ENCODE measurements at regions not wholly inside any gene's neighbourhood (a gene's known extent, or its start where the extent isn't known, plus 50 kb on each side); places are given as distances from the start of the nearest gene placed in this dataset.

DNA sequence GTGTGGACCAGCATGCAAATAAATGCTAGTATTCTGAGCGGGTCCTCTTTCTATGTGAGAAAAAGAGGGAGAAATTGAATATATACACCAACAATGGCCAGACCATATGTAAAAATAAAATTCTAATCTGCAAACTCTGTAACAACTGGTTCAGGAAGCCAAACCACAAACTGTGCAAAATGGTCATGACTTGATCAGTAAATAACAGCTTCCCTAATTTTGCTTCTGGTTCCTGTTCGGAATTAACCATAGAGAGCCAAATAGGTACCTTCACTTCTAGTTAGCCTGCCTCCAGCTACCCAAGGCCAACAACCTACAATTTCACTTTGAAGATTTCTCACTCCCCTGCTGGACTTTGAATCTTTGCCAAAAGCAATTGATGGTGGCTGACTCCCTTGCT is 1313.2 kb downstream of the ADGRL3 start:
- no peak for DNase-seq
- no peak overlapping the region for H4K8ac ChIP-seq (ENCODE audit: low read depth, low read length)
- no peak overlapping the region for H2AFZ ChIP-seq (ENCODE audit: insufficient read depth, low read length, poor library complexity)
- H3K4me3 ChIP-seq (ENCODE audit: low read depth, low read length) = no peak overlapping the region
- no peaks in the 10 kb centered on the region for H3K36me3 ChIP-seq (ENCODE audit: control insufficient read depth in 1 of 2, insufficient read depth in 2 of 2, low read length in 2 of 2)
- no peak overlapping the region for H4K91ac ChIP-seq (ENCODE audit: low read depth, low read length)
- no peak overlapping the region for H3K4ac ChIP-seq (ENCODE audit: low read depth, low read length)
- H2BK12ac ChIP-seq (ENCODE audit: low read length) = no peak overlapping the region
- H2AK5ac ChIP-seq (ENCODE audit: low read length) = no peak overlapping the region
- no peak overlapping the region for H3K9ac ChIP-seq (ENCODE audit: low read length)
- H2BK5ac ChIP-seq (ENCODE audit: low read depth, low read length, poor library complexity) = no peak overlapping the region
- no peak overlapping the region for H2BK120ac ChIP-seq (ENCODE audit: insufficient read depth, low read length, poor library complexity)
- H3K27me3 ChIP-seq (ENCODE audit: insufficient read depth, low read length) = no peaks in the 10 kb centered on the region
- H3K9me3 ChIP-seq (ENCODE audit: insufficient read depth, low read depth, low read length) = no peaks in the 10 kb centered on the region
- no CpG with 5 or more reads among the region's 2 CpGs for WGBS (ENCODE audit: extremely low coverage, insufficient coverage, insufficient read length)
- no peak overlapping the region for H3K14ac ChIP-seq (ENCODE audit: low read length)
- no peak overlapping the region for H3K18ac ChIP-seq (ENCODE audit: low read length)
- no peaks in the 10 kb centered on the region for H3K79me2 ChIP-seq (ENCODE audit: control insufficient read depth, insufficient read depth, low read length, poor library complexity)
- no peaks in the 10 kb centered on the region for H3K79me1 ChIP-seq (ENCODE audit: low read length)
- no peak overlapping the region for H4K12ac ChIP-seq (ENCODE audit: low read depth, low read length)
- no peak overlapping the region for H3K27ac ChIP-seq (ENCODE audit: low read depth, low read length)
- H3K23ac ChIP-seq (ENCODE audit: low read length) = no peak overlapping the region
- no peaks in the 10 kb centered on the region for H3K4me1 ChIP-seq (ENCODE audit: control insufficient read depth in 1 of 2, insufficient read depth in 2 of 2, low read length in 2 of 2)
- H3K4me2 ChIP-seq (ENCODE audit: low read length) = no peak overlapping the region

DNA sequence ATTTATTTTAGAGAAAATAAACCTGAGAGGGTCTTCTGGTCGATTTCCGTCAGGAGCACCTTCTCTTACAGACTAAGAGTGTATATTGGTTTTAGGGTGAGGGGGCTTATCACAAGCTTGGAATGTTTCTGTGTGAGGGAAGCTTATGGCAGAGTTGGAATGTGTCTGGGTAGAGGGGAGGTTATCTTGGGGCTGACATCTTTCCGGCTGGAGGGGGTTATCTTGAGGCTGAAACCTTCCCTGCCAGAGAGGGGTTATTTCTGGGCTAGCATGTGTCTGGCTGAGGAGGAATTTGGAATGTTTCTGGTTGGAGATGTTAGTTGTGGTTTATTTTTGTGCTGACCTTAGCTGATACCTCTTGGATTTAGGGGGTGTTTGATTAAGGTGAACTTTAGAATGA is 1312.1 kb downstream of the ADGRL3 start:
- Histone ChIP-seq H3K9me3 (ENCODE audit: insufficient read depth, low read depth, low read length) (no peaks in the 10 kb centered on the region), H3K23ac (ENCODE audit: low read length) (no peak overlapping the region), H4K91ac (ENCODE audit: low read depth, low read length) (no peak overlapping the region), H3K4ac (ENCODE audit: low read depth, low read length) (no peak overlapping the region), H2BK12ac (ENCODE audit: low read length) (no peak overlapping the region), H3K9ac (ENCODE audit: low read length) (no peak overlapping the region), H3K14ac (ENCODE audit: low read length) (no peak overlapping the region), H3K79me1 (ENCODE audit: low read length) (no peaks in the 10 kb centered on the region), H2BK5ac (ENCODE audit: low read depth, low read length, poor library complexity) (no peak overlapping the region), H3K4me2 (ENCODE audit: low read length) (no peak overlapping the region), H3K27ac (ENCODE audit: low read depth, low read length) (no peak overlapping the region), H3K36me3 (ENCODE audit: control insufficient read depth in 1 of 2, insufficient read depth in 2 of 2, low read length in 2 of 2) (no peaks in the 10 kb centered on the region), H4K8ac (ENCODE audit: low read depth, low read length) (no peak overlapping the region), H3K27me3 (ENCODE audit: insufficient read depth, low read length) (no peaks in the 10 kb centered on the region), H3K79me2 (ENCODE audit: control insufficient read depth, insufficient read depth, low read length, poor library complexity) (no peaks in the 10 kb centered on the region), H2BK120ac (ENCODE audit: insufficient read depth, low read length, poor library complexity) (no peak overlapping the region), H3K4me1 (ENCODE audit: control insufficient read depth in 1 of 2, insufficient read depth in 2 of 2, low read length in 2 of 2) (no peaks in the 10 kb centered on the region), H4K12ac (ENCODE audit: low read depth, low read length) (no peak overlapping the region), H3K4me3 (ENCODE audit: low read depth, low read length) (no peak overlapping the region), H2AK5ac (ENCODE audit: low read length) (no peak overlapping the region), H2AFZ (ENCODE audit: insufficient read depth, low read length, poor library complexity) (no peak overlapping the region), H3K18ac (ENCODE audit: low read length) (no peak overlapping the region)
- DNase-seq = no peak
- no CpG with 5 or more reads among the region's 3 CpGs for WGBS (ENCODE audit: extremely low coverage, insufficient coverage, insufficient read length)

DNA sequence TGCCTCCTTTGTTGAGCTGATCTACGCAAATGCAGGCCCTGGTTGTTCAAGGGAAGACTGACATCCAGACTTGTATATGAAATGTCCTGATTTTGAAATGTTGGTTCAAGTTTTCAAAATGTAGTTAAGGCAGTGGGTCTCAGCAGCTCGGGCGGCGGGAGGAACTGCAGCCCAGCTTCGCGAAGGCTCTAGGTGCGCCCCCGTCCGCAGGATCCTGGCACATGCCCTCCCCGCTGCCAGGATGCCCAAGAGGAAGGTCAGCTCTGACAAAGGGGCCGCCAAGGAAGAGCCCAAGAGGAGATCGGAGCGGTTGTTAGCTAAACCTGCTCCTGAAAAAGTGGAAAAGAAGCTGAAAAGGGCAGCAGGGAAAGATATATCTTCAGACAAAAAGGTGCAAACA is 1310.1 kb downstream of the ADGRL3 start:
- WGBS (ENCODE audit: extremely low coverage, insufficient coverage, insufficient read length) = no CpG with 5 or more reads among the region's 13 CpGs
- Histone ChIP-seq H4K12ac (ENCODE audit: low read depth, low read length) (no peak overlapping the region), H4K91ac (ENCODE audit: low read depth, low read length) (no peak overlapping the region), H3K4me1 (ENCODE audit: control insufficient read depth in 1 of 2, insufficient read depth in 2 of 2, low read length in 2 of 2) (no peaks in the 10 kb centered on the region), H3K4ac (ENCODE audit: low read depth, low read length) (no peak overlapping the region), H3K79me2 (ENCODE audit: control insufficient read depth, insufficient read depth, low read length, poor library complexity) (no peaks in the 10 kb centered on the region), H2BK12ac (ENCODE audit: low read length) (no peak overlapping the region), H3K9ac (ENCODE audit: low read length) (no peak overlapping the region), H3K14ac (ENCODE audit: low read length) (no peak overlapping the region), H3K36me3 (ENCODE audit: control insufficient read depth in 1 of 2, insufficient read depth in 2 of 2, low read length in 2 of 2) (no peaks in the 10 kb centered on the region), H3K4me3 (ENCODE audit: low read depth, low read length) (no peak overlapping the region), H3K23ac (ENCODE audit: low read length) (no peak overlapping the region), H2AK5ac (ENCODE audit: low read length) (no peak overlapping the region), H4K8ac (ENCODE audit: low read depth, low read length) (no peak overlapping the region), H3K79me1 (ENCODE audit: low read length) (no peaks in the 10 kb centered on the region), H2BK5ac (ENCODE audit: low read depth, low read length, poor library complexity) (no peak overlapping the region), H3K18ac (ENCODE audit: low read length) (no peak overlapping the region), H3K27me3 (ENCODE audit: insufficient read depth, low read length) (no peaks in the 10 kb centered on the region), H3K27ac (ENCODE audit: low read depth, low read length) (no peak overlapping the region), H2AFZ (ENCODE audit: insufficient read depth, low read length, poor library complexity) (no peak overlapping the region), H3K4me2 (ENCODE audit: low read length) (no peak overlapping the region), H3K9me3 (ENCODE audit: insufficient read depth, low read depth, low read length) (no peaks in the 10 kb centered on the region), H2BK120ac (ENCODE audit: insufficient read depth, low read length, poor library complexity) (no peak overlapping the region)
- DNase-seq = no peak

DNA sequence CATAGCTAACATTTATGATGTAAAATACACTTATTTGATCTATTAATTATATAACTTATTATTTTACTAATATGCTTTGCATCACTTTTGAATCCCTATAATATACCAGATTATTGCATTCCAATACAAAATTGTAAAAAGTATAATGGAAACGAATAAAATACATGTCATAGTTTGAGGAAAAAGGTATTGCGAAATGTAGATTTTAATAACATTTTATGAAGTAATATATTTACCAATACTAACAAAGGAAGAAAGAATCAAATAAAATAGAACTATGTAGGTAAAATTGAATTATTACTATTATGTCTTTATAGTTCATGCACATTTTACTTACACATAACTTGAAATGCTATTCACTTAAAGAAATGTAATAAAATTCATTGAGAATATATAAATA is 1300.2 kb downstream of the ADGRL3 start:
- Histone ChIP-seq H2BK5ac (ENCODE audit: low read depth, low read length, poor library complexity) (no peak overlapping the region), H2BK120ac (ENCODE audit: insufficient read depth, low read length, poor library complexity) (no peak overlapping the region), H3K9ac (ENCODE audit: low read length) (no peak overlapping the region), H2AFZ (ENCODE audit: insufficient read depth, low read length, poor library complexity) (no peak overlapping the region), H2BK12ac (ENCODE audit: low read length) (no peak overlapping the region), H3K27ac (ENCODE audit: low read depth, low read length) (no peak overlapping the region), H4K8ac (ENCODE audit: low read depth, low read length) (no peak overlapping the region), H3K18ac (ENCODE audit: low read length) (no peak overlapping the region), H3K9me3 (ENCODE audit: insufficient read depth, low read depth, low read length) (no peaks in the 10 kb centered on the region), H3K27me3 (ENCODE audit: insufficient read depth, low read length) (no peaks in the 10 kb centered on the region), H3K14ac (ENCODE audit: low read length) (no peak overlapping the region), H3K4me1 (ENCODE audit: control insufficient read depth in 1 of 2, insufficient read depth in 2 of 2, low read length in 2 of 2) (no peaks in the 10 kb centered on the region), H3K79me2 (ENCODE audit: control insufficient read depth, insufficient read depth, low read length, poor library complexity) (no peaks in the 10 kb centered on the region), H4K12ac (ENCODE audit: low read depth, low read length) (no peak overlapping the region), H3K4me3 (ENCODE audit: low read depth, low read length) (no peak overlapping the region), H3K4ac (ENCODE audit: low read depth, low read length) (no peak overlapping the region), H4K91ac (ENCODE audit: low read depth, low read length) (no peak overlapping the region), H3K79me1 (ENCODE audit: low read length) (no peaks in the 10 kb centered on the region), H3K23ac (ENCODE audit: low read length) (no peak overlapping the region), H3K36me3 (ENCODE audit: control insufficient read depth in 1 of 2, insufficient read depth in 2 of 2, low read length in 2 of 2) (no peaks in the 10 kb centered on the region), H3K4me2 (ENCODE audit: low read length) (no peak overlapping the region), H2AK5ac (ENCODE audit: low read length) (no peak overlapping the region)
- no CpG with 5 or more reads among the region's 2 CpGs for WGBS (ENCODE audit: extremely low coverage, insufficient coverage, insufficient read length)
- no peak for DNase-seq

DNA sequence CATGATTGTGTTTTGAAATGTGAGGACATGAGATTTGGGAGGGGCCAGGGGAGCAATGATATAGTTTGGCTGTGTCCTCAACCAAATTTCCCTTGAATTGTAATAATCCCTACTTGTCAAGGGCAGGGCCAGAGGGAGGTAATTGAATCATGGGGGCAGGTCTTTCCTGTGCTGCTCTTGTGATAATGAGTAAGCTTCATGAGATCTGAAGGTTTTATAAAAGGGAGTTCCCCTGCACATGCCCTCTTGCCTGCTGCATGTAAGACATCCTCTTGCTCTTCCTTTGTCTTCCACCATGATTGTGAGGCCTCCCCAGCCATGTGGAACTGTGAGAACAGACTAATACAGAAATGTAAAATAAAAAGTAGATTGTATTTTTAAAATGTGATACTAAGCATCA is 1294.9 kb downstream of the ADGRL3 start:
- H2AFZ ChIP-seq (ENCODE audit: insufficient read depth, low read length, poor library complexity) = no peak overlapping the region
- H4K91ac ChIP-seq (ENCODE audit: low read depth, low read length) = no peak overlapping the region
- no peak overlapping the region for H3K18ac ChIP-seq (ENCODE audit: low read length)
- H3K36me3 ChIP-seq (ENCODE audit: control insufficient read depth in 1 of 2, insufficient read depth in 2 of 2, low read length in 2 of 2) = no peaks in the 10 kb centered on the region
- H3K4me2 ChIP-seq (ENCODE audit: low read length) = no peak overlapping the region
- no peak overlapping the region for H3K27ac ChIP-seq (ENCODE audit: low read depth, low read length)
- no peak overlapping the region for H3K23ac ChIP-seq (ENCODE audit: low read length)
- H2BK12ac ChIP-seq (ENCODE audit: low read length) = no peak overlapping the region
- no peak overlapping the region for H3K4me3 ChIP-seq (ENCODE audit: low read depth, low read length)
- DNase-seq = no peak
- H4K12ac ChIP-seq (ENCODE audit: low read depth, low read length) = no peak overlapping the region
- no peak overlapping the region for H3K9ac ChIP-seq (ENCODE audit: low read length)
- no peak overlapping the region for H2BK120ac ChIP-seq (ENCODE audit: insufficient read depth, low read length, poor library complexity)
- H3K79me1 ChIP-seq (ENCODE audit: low read length) = peaks cover 2% of the 10 kb centered on the region
- no peaks in the 10 kb centered on the region for H3K79me2 ChIP-seq (ENCODE audit: control insufficient read depth, insufficient read depth, low read length, poor library complexity)
- peaks cover 0 to 3% of the 10 kb centered on the region in 2 experiments for H3K4me1 ChIP-seq (ENCODE audit: control insufficient read depth in 1 of 2, insufficient read depth in 2 of 2, low read length in 2 of 2)
- H3K4ac ChIP-seq (ENCODE audit: low read depth, low read length) = no peak overlapping the region
- H3K14ac ChIP-seq (ENCODE audit: low read length) = no peak overlapping the region
- peaks cover 4% of the 10 kb centered on the region for H3K9me3 ChIP-seq (ENCODE audit: insufficient read depth, low read depth, low read length)
- no peaks in the 10 kb centered on the region for H3K27me3 ChIP-seq (ENCODE audit: insufficient read depth, low read length)
- no peak overlapping the region for H2AK5ac ChIP-seq (ENCODE audit: low read length)
- H2BK5ac ChIP-seq (ENCODE audit: low read depth, low read length, poor library complexity) = no peak overlapping the region
- no peak overlapping the region for H4K8ac ChIP-seq (ENCODE audit: low read depth, low read length)

All from trophoblast cell (in vitro differentiated cells and primary cell).